VCaP (cell line): ENCODE measurements at regions not wholly inside any gene's neighbourhood (a gene's known extent, or its start where the extent isn't known, plus 50 kb on each side); places are given as distances from the start of the nearest gene placed in this dataset.
"Not testable (repeated sequence)": the region's sequence is repeated elsewhere in the genome, so short reads cannot be mapped to it uniquely, and the experiment has no call there.

Experiments
- H3K27ac ChIP-seq: fragments of 450-650 bp; 2 replicates; pipeline ENCODE4 v1.5.1; 2017
- CTCF ChIP-seq: fragments of 450-650 bp; conservative IDR thresholded peaks from 2 replicates; pipeline ENCODE4 v1.5.1; 2017; ENCODE audit warnings: mild to moderate bottlenecking, moderate library complexity

GRCh38 chr2:189309331-189309730 lies 129.8 kb upstream of the COL5A2 start:
- H3K27ac ChIP-seq = no peak overlapping the region
- TF ChIP-seq CTCF = no peak

GRCh38 chr2:189312211-189312610 lies 129.1 kb upstream of the WDR75 start:
- H3K27ac ChIP-seq = no peak overlapping the region
- TF ChIP-seq CTCF = no peak

GRCh38 chr2:189312643-189313042 lies 128.6 kb upstream of the WDR75 start:
- no peak overlapping the region for H3K27ac ChIP-seq
- no peak for TF ChIP-seq CTCF

GRCh38 chr2:189318761-189319160 lies 122.5 kb upstream of the WDR75 start:
- no peak overlapping the region for H3K27ac ChIP-seq
- no peak for TF ChIP-seq CTCF

GRCh38 chr2:189319424-189319823 lies 121.8 kb upstream of the WDR75 start:
- not testable (repeated sequence) for H3K27ac ChIP-seq

GRCh38 chr2:189327879-189328847 lies 113.1 kb upstream of the WDR75 start:
- no peak for TF ChIP-seq CTCF

GRCh38 chr2:189328848-189329245 lies 112.4 kb upstream of the WDR75 start:
- H3K27ac ChIP-seq = no peak overlapping the region
- no peak for TF ChIP-seq CTCF

More at GRCh38 chr2:189327879-189328847, 113.1 kb upstream of the WDR75 start:
- H3K27ac ChIP-seq = no peak overlapping the region
